GM12878 (cell line): ENCODE measurements at regions not wholly inside any gene's neighbourhood (a gene's known extent, or its start where the extent isn't known, plus 50 kb on each side); places are given as distances from the start of the nearest gene placed in this dataset.

Source experiments
- ATAC-seq: fragments of 200-7000 bp; cut with Tn5 transposase; 3 replicates; pipeline ENCODE4 v1.9.1; 2020; ENCODE audit warnings: mild to moderate bottlenecking, moderate library complexity
- BruUV-seq: library from RNA; stranded (reverse); fragments of 400-500 nt; replicated peaks from 2 replicates; lab custom pipeline; 2021; lab: Mats Ljungman, UMichigan
- CTCF ChIA-PET: fragments of 300-600 bp; sonication (Branson Sonifier 250); formaldehyde crosslinking; extraction: SDS; loops from one replicate; lab custom pipeline; 2021; ENCODE audit warnings: inconsistent platforms; lab: Yijun Ruan, JAX
- POLR2A ChIA-PET: fragments of 350-600 bp; formaldehyde crosslinking; extraction: SDS; loops from one replicate; lab custom pipeline; 2021; ENCODE audit warnings: inconsistent platforms; lab: Charles Lee
- RAD21 ChIA-PET: fragments of 300-600 bp; sonication (Branson Sonifier 250); formaldehyde crosslinking; loops from one replicate; lab custom pipeline; 2023; ENCODE audit warnings: antibody characterized with exemption; ENCODE audit not compliant: unreplicated experiment; lab: Charles Lee
- SMC1A ChIA-PET: fragments of 300-600 bp; sonication (Branson Sonifier 250); formaldehyde crosslinking; loops from one replicate; lab custom pipeline; 2023; ENCODE audit not compliant: unreplicated experiment, uncharacterized antibody; lab: Charles Lee
- DNase-seq: peaks from one replicate; pipeline ENCODE4 v3.0.0-alpha.2; 2011; ENCODE audit warnings: low read depth, low spot score
- FAIRE-seq: peaks from 3 replicates; lab custom pipeline; 2011; peaks lifted over from hg19 to GRCh38; lab: Jason Lieb, UNC
- H2AFZ ChIP-seq: 2 replicates; pipeline ENCODE4 v1.6.0; 2011; ENCODE audit warnings: low read depth, low read length, control low read depth; ENCODE audit not compliant: control insufficient read depth
- H3K27ac ChIP-seq: 2 replicates; pipeline ENCODE4 v1.5.1; 2011; ENCODE audit warnings: control low read depth; ENCODE audit not compliant: control insufficient read depth, insufficient read depth
- H3K27me3 ChIP-seq, 2 experiments: replicated peaks in 1 of 2; 2 replicates each; pipeline versions ENCODE4 v1.6.0 to v1.6.1; 2011; ENCODE audit warnings: low read length in 1 of 2; ENCODE audit not compliant: control insufficient read depth in 2 of 2, insufficient read depth in 2 of 2
- H3K36me3 ChIP-seq, 2 experiments: 2 replicates each; pipeline ENCODE4 v1.5.1; 2011; ENCODE audit warnings: low read length in 1 of 2; ENCODE audit not compliant: control insufficient read depth in 2 of 2, insufficient read depth in 2 of 2
- H3K4me1 ChIP-seq: 2 replicates; pipeline ENCODE4 v1.6.1; 2011; ENCODE audit warnings: mild to moderate bottlenecking, low read length, moderate library complexity, mixed read lengths; ENCODE audit not compliant: control insufficient read depth, insufficient read depth
- H3K4me2 ChIP-seq: 2 replicates; pipeline ENCODE4 v1.6.0; 2011; ENCODE audit warnings: control low read depth; ENCODE audit not compliant: control insufficient read depth, insufficient read depth
- H3K4me3 ChIP-seq: fragments of 200-600 bp; sonication (generic); 2 replicates; pipeline ENCODE4 v1.5.1; 2016
- H3K79me2 ChIP-seq: 2 replicates; pipeline ENCODE4 v1.6.0; 2011; ENCODE audit warnings: low read length; ENCODE audit not compliant: control insufficient read depth, insufficient read depth
- H3K9ac ChIP-seq: 2 replicates; pipeline ENCODE4 v1.8.0; 2011; ENCODE audit warnings: low read length, control low read depth, mixed read lengths; ENCODE audit not compliant: control insufficient read depth, insufficient read depth
- H3K9me3 ChIP-seq: replicated peaks from 3 replicates; pipeline ENCODE4 v1.5.1; 2011; ENCODE audit warnings: mild to moderate bottlenecking, low read length; ENCODE audit not compliant: control insufficient read depth, insufficient read depth
- H4K20me1 ChIP-seq: 2 replicates; pipeline ENCODE4 v1.6.0; 2011; ENCODE audit not compliant: control insufficient read depth, insufficient read depth
- BCL11A ChIP-seq: IDR thresholded peaks from 2 replicates; pipeline ENCODE4 v1.6.1; 2011; ENCODE audit warnings: low read depth, low read length
- CREB1 ChIP-seq: IDR thresholded peaks from 2 replicates; pipeline ENCODE4 v1.6.1; 2012; ENCODE audit warnings: low read depth, mild to moderate bottlenecking, inconsistent platforms
- EP300 ChIP-seq, 2 experiments: fragments of 150-350 bp in 1 of 2; IDR thresholded peaks; 2 replicates each; pipeline ENCODE4 v1.6.1; 2011 to 2012; ENCODE audit warnings: low read depth in 2 of 2, low read length in 2 of 2, borderline replicate concordance in 1 of 2, improper control_type of control experiment in 1 of 2, inconsistent platforms in 1 of 2; ENCODE audit not compliant: control insufficient read depth in 1 of 2
- ESRRA ChIP-seq: IDR thresholded peaks from 2 replicates; pipeline ENCODE4 v1.6.1; 2012; ENCODE audit warnings: mild to moderate bottlenecking, low read length, improper control_type of control experiment
- HDAC6 ChIP-seq: fragments of 200-600 bp; sonication (generic); IDR thresholded peaks from one replicate; pipeline ENCODE4 v1.8.0; 2017; ENCODE audit warnings: antibody characterized with exemption; ENCODE audit not compliant: unreplicated experiment
- MEF2B ChIP-seq: fragments of 450-650 bp; IDR thresholded peaks from 2 replicates; pipeline ENCODE4 v1.6.1; 2018; ENCODE audit warnings: mild to moderate bottlenecking, moderate library complexity; ENCODE audit not compliant: partially characterized antibody, poor library complexity, severe bottlenecking
- NBN ChIP-seq: fragments of 450-650 bp; IDR thresholded peaks from 2 replicates; pipeline ENCODE4 v1.6.1; 2016
- NFYA ChIP-seq: IDR thresholded peaks from 2 replicates; pipeline ENCODE4 v1.6.1; 2011; ENCODE audit warnings: low read depth, mild to moderate bottlenecking, low read length, improper control_type of control experiment, borderline replicate concordance
- NR2F1 ChIP-seq: fragments of 450-650 bp; conservative IDR thresholded peaks from 2 replicates; pipeline ENCODE4 v1.6.1; 2017; ENCODE audit warnings: mild to moderate bottlenecking
- POLR2A ChIP-seq: IDR thresholded peaks from 2 replicates; pipeline ENCODE4 v1.6.1; 2011; ENCODE audit warnings: low read depth, mild to moderate bottlenecking, low read length
- RCOR1 ChIP-seq: conservative IDR thresholded peaks from 2 replicates; pipeline ENCODE4 v1.6.1; 2012; ENCODE audit warnings: low read depth, low read length, improper control_type of control experiment
- SP1 ChIP-seq: IDR thresholded peaks from one replicate; pipeline ENCODE4 v1.6.1; 2011; ENCODE audit warnings: low read depth, low read length
- WGBS: methylation state at CpG from one replicate; pipeline ENCODE4 v1.1.6; 2016; ENCODE audit warnings: low lambda C conversion rate; ENCODE audit not compliant: insufficient replicate concordance, insufficient coverage; ENCODE audit errors: missing lambda C conversion rate; 5-methylcytosine and 5-hydroxymethylcytosine counted together
- in situ Hi-C: fragments of 300-500 bp; cut with MboI; formaldehyde crosslinking; loops from 9 replicates; pipeline ENCODE4 v1.14.3; 2018; ENCODE audit warnings: mixed read lengths
- intact Hi-C: fragments of 100-400 bp; cut with micrococcal nuclease; formaldehyde crosslinking; loops from one replicate; pipeline ENCODE4 v1.14.2; 2022; ENCODE audit not compliant: unreplicated experiment
- TF ChIP-seq, protein P1 (sequence below): IDR thresholded peaks from 2 replicates; pipeline ENCODE4 v1.6.1; 2011; ENCODE audit warnings: low read depth, mild to moderate bottlenecking, low read length, moderate library complexity, borderline replicate concordance; ENCODE audit errors: extremely low read depth
- TF ChIP-seq, protein P2 (sequence below): fragments of 450-650 bp; IDR thresholded peaks from 2 replicates; pipeline ENCODE4 v1.6.1; 2018; ENCODE audit warnings: borderline replicate concordance, mild to moderate bottlenecking; ENCODE audit not compliant: partially characterized antibody

- TF ChIP-seq, protein P1, sequence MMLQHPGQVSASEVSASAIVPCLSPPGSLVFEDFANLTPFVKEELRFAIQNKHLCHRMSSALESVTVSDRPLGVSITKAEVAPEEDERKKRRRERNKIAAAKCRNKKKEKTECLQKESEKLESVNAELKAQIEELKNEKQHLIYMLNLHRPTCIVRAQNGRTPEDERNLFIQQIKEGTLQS: no peak
These were observed 309.8 kb upstream of the COL3A1 start (continued) for GRCh38 chr2:188664416-188664815.

GRCh38 chr2:188664951-188665595 is 309.1 kb upstream of the COL3A1 start:
- no peaks in the 10 kb centered on the region for H3K27me3 ChIP-seq
- in situ Hi-C loops: no loop called here
- H3K9me3 ChIP-seq: no peaks in the 10 kb centered on the region
- DNase-seq: no peak
- CTCF ChIA-PET: interaction anchor here (1.4 kb wide), 1 partner anchor 13 kb away, joined by 3 read pairs; no protein-coding TSS in a partner anchor
- H3K4me2 ChIP-seq: no peak overlapping the region
- no peaks in the 10 kb centered on the region for H3K79me2 ChIP-seq
- no TSS peak for BruUV-seq
- no peak for ATAC-seq
- intact Hi-C loops: no loop called here
- no peak overlapping the region for H2AFZ ChIP-seq
- no peaks in the 10 kb centered on the region for H4K20me1 ChIP-seq
- 12% methylated on average over 3 of the region's 3 CpGs for WGBS
- FAIRE-seq: no peak
- H3K36me3 ChIP-seq: no peaks in the 10 kb centered on the region
- POLR2A ChIA-PET: no interaction called here
- H3K4me3 ChIP-seq: no peak overlapping the region
- no peak overlapping the region for H3K9ac ChIP-seq
- TF ChIP-seq CREB1: no peak
- TF ChIP-seq MEF2B: no peak
- H3K27ac ChIP-seq: no peak overlapping the region
- RAD21 ChIA-PET: interaction anchor here (0.6 kb wide), 1 partner anchor 184 kb away, joined by 4 read pairs; no protein-coding TSS in a partner anchor
- SMC1A ChIA-PET: no interaction called here
- no peaks in the 10 kb centered on the region for H3K4me1 ChIP-seq

- no peaks in the 10 kb centered on the region for H3K36me3 ChIP-seq
- ChIA-PET RAD21 (interaction anchor here (0.6 kb wide), 1 partner anchor 185 kb away, joined by 4 read pairs; no protein-coding TSS in a partner anchor), SMC1A (no interaction called here), POLR2A (no interaction called here), CTCF (interaction anchor here (1.4 kb wide), 1 partner anchor 13 kb away, joined by 3 read pairs; no protein-coding TSS in a partner anchor)
- in situ Hi-C loops: no loop called here
- FAIRE-seq (no peak), DNase-seq (no peak), ATAC-seq (no peak)
- H2AFZ ChIP-seq: no peak overlapping the region
- H3K27me3 ChIP-seq: no peaks in the 10 kb centered on the region
- no TSS peak for BruUV-seq
- H3K4me2 ChIP-seq: no peak overlapping the region
- no peaks in the 10 kb centered on the region for H3K79me2 ChIP-seq
- H3K9ac ChIP-seq: no peak overlapping the region
- no peak overlapping the region for H3K4me3 ChIP-seq
- no peak overlapping the region for H3K27ac ChIP-seq
- intact Hi-C loops: no loop called here
- H4K20me1 ChIP-seq: no peaks in the 10 kb centered on the region
- H3K9me3 ChIP-seq: no peaks in the 10 kb centered on the region
- no peaks in the 10 kb centered on the region for H3K4me1 ChIP-seq
- TF ChIP-seq ESRRA (no peak), SP1 (no peak), BCL11A (no peak), RCOR1 (no peak), EP300 (IDR thresholded peaks at IDR 0.05; ENCODE audit: borderline replicate concordance in 1 of 2, control insufficient read depth in 1 of 2, low read depth in 2 of 2, low read length in 2 of 2) (no peak), NFYA (no peak), POLR2A (no peak), NR2F1 (no peak), HDAC6 (no peak), NBN (no peak)
- TF ChIP-seq, protein P2, sequence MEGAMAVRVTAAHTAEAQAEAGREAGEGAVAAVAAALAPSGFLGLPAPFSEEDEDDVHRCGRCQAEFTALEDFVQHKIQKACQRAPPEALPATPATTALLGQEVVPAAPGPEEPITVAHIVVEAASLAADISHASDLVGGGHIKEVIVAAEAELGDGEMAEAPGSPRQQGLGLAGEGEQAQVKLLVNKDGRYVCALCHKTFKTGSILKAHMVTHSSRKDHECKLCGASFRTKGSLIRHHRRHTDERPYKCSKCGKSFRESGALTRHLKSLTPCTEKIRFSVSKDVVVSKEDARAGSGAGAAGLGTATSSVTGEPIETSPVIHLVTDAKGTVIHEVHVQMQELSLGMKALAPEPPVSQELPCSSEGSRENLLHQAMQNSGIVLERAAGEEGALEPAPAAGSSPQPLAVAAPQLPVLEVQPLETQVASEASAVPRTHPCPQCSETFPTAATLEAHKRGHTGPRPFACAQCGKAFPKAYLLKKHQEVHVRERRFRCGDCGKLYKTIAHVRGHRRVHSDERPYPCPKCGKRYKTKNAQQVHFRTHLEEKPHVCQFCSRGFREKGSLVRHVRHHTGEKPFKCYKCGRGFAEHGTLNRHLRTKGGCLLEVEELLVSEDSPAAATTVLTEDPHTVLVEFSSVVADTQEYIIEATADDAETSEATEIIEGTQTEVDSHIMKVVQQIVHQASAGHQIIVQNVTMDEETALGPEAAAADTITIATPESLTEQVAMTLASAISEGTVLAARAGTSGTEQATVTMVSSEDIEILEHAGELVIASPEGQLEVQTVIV: no peak
These were observed 308.4 kb upstream of the COL3A1 start for GRCh38 chr2:188665727-188666304.
